K562 (cell line): ENCODE measurements at regions not wholly inside any gene's neighbourhood (a gene's known extent, or its start where the extent isn't known, plus 50 kb on each side); places are given as distances from the start of the nearest gene placed in this dataset.

ENCODE experiments used
- ATAC-seq: fragments of 200-7000 bp; cut with Tn5 transposase; 3 replicates; pipeline ENCODE4 v1.9.1; 2020; ENCODE audit warnings: moderate library complexity
- BruUV-seq: library from RNA; stranded (reverse); fragments of 400-500 nt; replicated peaks from 2 replicates; lab custom pipeline; 2021; lab: Mats Ljungman, UMichigan
- CTCF ChIA-PET: fragments of 300-600 bp; formaldehyde crosslinking; extraction: SDS; loops from one replicate; lab custom pipeline; 2021; ENCODE audit warnings: low intra/inter-chr PET ratio; lab: Yijun Ruan, JAX
- POLR2A ChIA-PET: fragments of 300-600, 350-650 bp; sonication (Branson Sonifier 250); formaldehyde crosslinking; extraction: SDS; loops from one replicate; lab custom pipeline; 2021; ENCODE audit warnings: antibody characterized with exemption, inconsistent platforms; lab: Yijun Ruan, JAX
- DNase-seq, 4 experiments: peaks; one replicate each; pipeline versions ENCODE4 v3.0.0 to v3.0.0-alpha.2; 2011 to 2018; ENCODE audit warnings: low spot score in 3 of 4, mixed read lengths in 3 of 4; ENCODE audit errors: extremely low read depth in 1 of 4
- FAIRE-seq: peaks from 2 replicates; lab custom pipeline; 2011; peaks lifted over from hg19 to GRCh38; lab: Jason Lieb, UNC
- H2AFZ ChIP-seq: 2 replicates; pipeline ENCODE4 v1.6.0; 2011; ENCODE audit warnings: low read depth, low read length, control low read depth, inconsistent platforms
- H3K27ac ChIP-seq: fragments of 200-600 bp; 3 replicates; pipeline ENCODE4 v1.8.0; 2011; ENCODE audit warnings: low read depth, mild to moderate bottlenecking, control low read depth, inconsistent platforms, low read length, moderate library complexity, mixed read lengths; ENCODE audit errors: extremely low read depth
- H3K27me3 ChIP-seq, 2 experiments: fragments of 300-600 bp in 1 of 2; 2 replicates in 1 of 2; 3 replicates in 1 of 2; pipeline versions ENCODE4 v1.6.0 to v1.8.0; 2011; ENCODE audit warnings: inconsistent platforms in 2 of 2, low read length in 2 of 2, mild to moderate bottlenecking in 1 of 2, mixed read lengths in 1 of 2, moderate library complexity in 1 of 2; ENCODE audit not compliant: control insufficient read depth in 2 of 2, insufficient read depth in 2 of 2
- H3K36me3 ChIP-seq: fragments of 300-600 bp; 3 replicates; pipeline ENCODE4 v1.8.0; 2011; ENCODE audit warnings: mild to moderate bottlenecking, low read length, inconsistent platforms; ENCODE audit not compliant: control insufficient read depth, insufficient read depth
- H3K4me1 ChIP-seq, 2 experiments: fragments of 200-600 bp in 1 of 2; replicated peaks in 1 of 2; 2 replicates in 1 of 2; 3 replicates in 1 of 2; pipeline versions ENCODE4 v1.5.1 to v1.8.0; 2011; ENCODE audit warnings: inconsistent platforms in 2 of 2, low read length in 2 of 2, mild to moderate bottlenecking in 1 of 2, mixed read lengths in 1 of 2, moderate library complexity in 1 of 2; ENCODE audit not compliant: control insufficient read depth in 2 of 2, insufficient read depth in 2 of 2
- H3K4me2 ChIP-seq: 2 replicates; pipeline ENCODE4 v1.6.1; 2011; ENCODE audit warnings: low read length, control low read depth, inconsistent platforms, mixed read lengths; ENCODE audit not compliant: insufficient read depth
- H3K4me3 ChIP-seq: fragments of 200-600 bp; sonication (generic), shearing (Covaris generic); 2 replicates; pipeline ENCODE4 v1.5.1; 2016; ENCODE audit warnings: control low read depth, inconsistent platforms
- H3K79me2 ChIP-seq: fragments of 200-600 bp; 3 replicates; pipeline ENCODE4 v1.8.0; 2011; ENCODE audit warnings: low read length, inconsistent platforms; ENCODE audit not compliant: control insufficient read depth, insufficient read depth
- H3K9ac ChIP-seq, 2 experiments: 2 replicates each; pipeline versions ENCODE4 v1.6.0 to v1.6.1; 2011; ENCODE audit warnings: low read depth in 2 of 2, low read length in 2 of 2, control low read depth in 1 of 2, inconsistent platforms in 1 of 2, mild to moderate bottlenecking in 1 of 2, mixed read lengths in 1 of 2; ENCODE audit not compliant: insufficient read depth in 1 of 2
- H3K9me1 ChIP-seq: one replicate; pipeline ENCODE4 v1.6.0; 2011; ENCODE audit warnings: inconsistent platforms, mild to moderate bottlenecking, low read length, moderate library complexity; ENCODE audit not compliant: control insufficient read depth, insufficient read depth
- H3K9me3 ChIP-seq: replicated peaks from 2 replicates; pipeline ENCODE4 v1.5.1; 2011; ENCODE audit warnings: low read depth, low read length, inconsistent platforms; ENCODE audit not compliant: control insufficient read depth, insufficient read depth
- H4K20me1 ChIP-seq: replicated peaks from 2 replicates; pipeline ENCODE4 v1.6.1; 2011; ENCODE audit warnings: low read length, inconsistent platforms, mixed read lengths; ENCODE audit not compliant: control insufficient read depth, insufficient read depth
- NFE2L1 ChIP-seq: fragments of 450-650 bp; IDR thresholded peaks from 2 replicates; pipeline ENCODE4 v1.6.1; 2016; ENCODE audit warnings: missing genetic modification characterization, low read depth, mild to moderate bottlenecking, missing compliant biosample characterization, moderate library complexity, borderline replicate concordance
- RBM25 ChIP-seq: fragments of 200-400 bp; formaldehyde crosslinking; IDR thresholded peaks from 2 replicates; pipeline ENCODE4 v1.6.1; 2018; ENCODE audit warnings: low read length, low read depth, moderate library complexity; ENCODE audit not compliant: severe bottlenecking
- UBTF ChIP-seq, 2 experiments: IDR thresholded peaks; 2 replicates each; pipeline ENCODE4 v1.6.1; 2012; ENCODE audit warnings: improper control_type of control experiment in 2 of 2, low read depth in 2 of 2, low read length in 2 of 2, borderline replicate concordance in 1 of 2
- WGBS: fragments of 100-300 bp; shearing (Covaris generic); methylation state at CpG from one replicate; pipeline ENCODE4 v1.1.6; 2016; ENCODE audit warnings: low coverage, mixed read lengths; ENCODE audit not compliant: insufficient coverage; ENCODE audit errors: missing lambda C conversion rate; 5-methylcytosine and 5-hydroxymethylcytosine counted together
- in situ Hi-C: fragments of 300-500 bp; cut with MboI; formaldehyde crosslinking; loops from 4 replicates; pipeline ENCODE4 v1.15.0; 2018; ENCODE audit warnings: inconsistent platforms, mixed read lengths
- intact Hi-C: fragments of 100-400 bp; cut with micrococcal nuclease; formaldehyde crosslinking; loops from 2 replicates; pipeline ENCODE4 v1.14.2; 2022

GRCh38 chr16:65666132-65666941 is 544.5 kb upstream of the CDH11 start:
- no peak for DNase-seq
- Histone ChIP-seq H3K36me3 (no peaks in the 10 kb centered on the region), H3K79me2 (no peaks in the 10 kb centered on the region), H3K4me3 (no peak overlapping the region), H3K9ac (no peak overlapping the region), H3K9me3 (no peaks in the 10 kb centered on the region), H3K4me2 (no peak overlapping the region), H4K20me1 (no peaks in the 10 kb centered on the region), H2AFZ (no peak overlapping the region), H3K27ac (no peak overlapping the region), H3K9me1 (no peaks in the 10 kb centered on the region), H3K27me3 (no peaks in the 10 kb centered on the region), H3K4me1 (no peaks in the 10 kb centered on the region; a peak in 1 of 5 replicates)
- TF ChIP-seq UBTF (IDR thresholded peaks at IDR 0.05; ENCODE audit: borderline replicate concordance in 1 of 2, low read depth in 2 of 2, low read length in 2 of 2) (no peak), RBM25 (peak; percentile 9), NFE2L1 (tag) (no peak)
- ChIA-PET CTCF (no interaction called here), POLR2A (interaction anchor here (0.5 to 1.0 kb wide), 2 partner anchors 14 to 167 kb away, joined by 3 to 4 read pairs; no protein-coding TSS in a partner anchor)
- in situ Hi-C loops = no loop called here
- no peak for ATAC-seq
- intact Hi-C loops = no loop called here
- BruUV-seq = no TSS peak
- 12% methylated on average over 11 of the region's 11 CpGs for WGBS
- FAIRE-seq = no peak
